H1 (cell line): ENCODE measurements at regions not wholly inside any gene's neighbourhood (a gene's known extent, or its start where the extent isn't known, plus 50 kb on each side); places are given as distances from the start of the nearest gene placed in this dataset.

ENCODE experiments used
- ATF2 ChIP-seq: IDR thresholded peaks from 2 replicates; pipeline ENCODE4 v1.6.1; 2012; ENCODE audit warnings: low read length, inconsistent platforms
- CBX8 ChIP-seq: fragments of 300-800, 300-1000 bp; sonication (generic); IDR thresholded peaks from 2 replicates; pipeline ENCODE4 v1.7.1; 2016; ENCODE audit warnings: low read depth, low read length, borderline replicate concordance
- CHD7 ChIP-seq: fragments of 300-600 bp; sonication (generic); IDR thresholded peaks from 2 replicates; pipeline ENCODE4 v1.7.1; 2012; ENCODE audit warnings: low read length, moderate library complexity, mild to moderate bottlenecking, inconsistent platforms; ENCODE audit not compliant: insufficient replicate concordance
- KDM4A ChIP-seq: IDR thresholded peaks from one replicate; pipeline ENCODE4 v1.7.1; 2012; ENCODE audit warnings: low read depth, mild to moderate bottlenecking, moderate library complexity, low read length, inconsistent platforms; ENCODE audit not compliant: severe bottlenecking
- SUZ12 ChIP-seq: fragments of 200-600 bp; sonication (generic); IDR thresholded peaks from 2 replicates; pipeline ENCODE4 v1.6.1; 2012; ENCODE audit warnings: mild to moderate bottlenecking, inconsistent platforms, low read length, moderate library complexity, mixed read lengths

- TF ChIP-seq SUZ12, result no peak
- no peak for TF ChIP-seq KDM4A
- TF ChIP-seq CHD7, result no peak
- no peak for TF ChIP-seq ATF2
- no peak for TF ChIP-seq CBX8
- TF ChIP-seq, all 59 proteins: peak for 0
Observed at GRCh38 chr10:8214587-8214986, 160.1 kb downstream of the GATA3 start (continued).
